ENCODE measurements at regions not wholly inside any gene's neighbourhood (a gene's known extent, or its start where the extent isn't known, plus 50 kb on each side); places are given as distances from the start of the nearest gene placed in this dataset.

GRCh38 chr6:120924214-120924613 lies 410.1 kb downstream of the TBC1D32 start:
- ATAC-seq = no peak

DNA sequence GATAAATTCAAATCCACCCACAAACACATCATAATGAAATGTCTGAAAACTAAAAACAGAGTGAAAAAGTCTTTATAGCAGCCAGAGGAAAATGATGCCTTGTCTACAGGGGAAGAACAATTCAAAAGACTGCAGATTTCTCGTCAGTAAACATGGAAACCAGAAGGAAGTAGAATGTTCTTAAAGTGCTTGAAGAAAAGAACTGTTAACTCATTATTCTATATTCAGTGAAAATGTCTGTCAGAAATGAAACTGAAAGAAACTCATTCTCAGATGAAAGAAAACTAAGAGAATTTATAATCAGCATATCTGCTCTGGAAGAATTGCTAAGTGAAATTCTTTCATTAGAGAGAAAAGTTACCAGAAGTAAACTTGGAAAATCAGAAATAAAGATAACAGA lies 416.1 kb downstream of the TBC1D32 start:
- no peak for ATAC-seq

- ATAC-seq = no peak
Observed at GRCh38 chr6:120916844-120917243, 417.4 kb downstream of the TBC1D32 start.

- ATAC-seq = no peak
Observed at GRCh38 chr6:120913486-120913885, 420.8 kb downstream of the TBC1D32 start.

GRCh38 chr6:120908767-120909166 lies 425.5 kb downstream of the TBC1D32 start:
- ATAC-seq = no peak

DNA sequence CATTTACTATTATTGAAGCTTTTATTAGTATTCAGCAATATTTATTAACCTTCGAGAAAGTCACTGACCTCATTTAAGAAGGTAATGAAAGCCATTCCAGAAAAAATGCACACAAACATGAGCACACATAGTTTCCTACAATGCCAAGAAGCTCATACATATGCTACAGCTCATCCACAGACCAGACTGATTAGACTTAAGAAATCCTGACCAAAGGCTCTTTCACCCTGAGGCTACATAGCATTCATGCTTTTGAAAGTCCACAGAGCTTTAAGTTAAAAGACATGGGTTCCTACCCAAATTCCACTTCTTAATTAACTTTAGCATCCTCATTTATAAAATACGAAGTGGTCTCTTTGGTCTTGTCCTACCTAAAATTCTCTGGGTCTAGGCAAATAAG lies 430.4 kb downstream of the TBC1D32 start:
- ATAC-seq = no peak

- no peak for ATAC-seq
Observed at GRCh38 chr6:120899932-120900331, 434.3 kb downstream of the TBC1D32 start.

- no peak for ATAC-seq
Observed at GRCh38 chr6:120894077-120894476, 440.2 kb downstream of the TBC1D32 start.

- no peak for ATAC-seq
Observed at GRCh38 chr6:120876931-120877330, 457.3 kb downstream of the TBC1D32 start.

DNA sequence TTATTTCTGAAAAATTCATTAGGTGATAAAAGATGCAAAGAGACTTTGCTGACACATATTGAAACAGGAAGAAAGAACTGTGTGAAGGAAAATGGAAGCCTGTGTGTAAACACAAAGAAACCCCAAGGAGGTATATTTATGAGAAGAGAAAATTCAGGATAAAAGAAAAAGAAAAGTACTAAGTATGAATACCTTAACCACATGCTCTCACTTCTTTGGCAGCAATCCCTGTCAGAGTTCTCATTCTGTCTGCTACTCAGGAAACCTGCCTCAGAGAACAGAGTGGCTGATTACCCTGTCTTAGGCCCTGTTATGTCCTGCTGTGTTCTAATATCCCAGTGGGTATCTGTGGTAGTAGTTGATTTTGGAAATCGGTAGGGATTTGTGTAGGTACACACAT lies 457.9 kb downstream of the TBC1D32 start:
- ATAC-seq = no peak

- ATAC-seq = no peak
Observed at GRCh38 chr6:120875900-120876299, 458.4 kb downstream of the TBC1D32 start.

DNA sequence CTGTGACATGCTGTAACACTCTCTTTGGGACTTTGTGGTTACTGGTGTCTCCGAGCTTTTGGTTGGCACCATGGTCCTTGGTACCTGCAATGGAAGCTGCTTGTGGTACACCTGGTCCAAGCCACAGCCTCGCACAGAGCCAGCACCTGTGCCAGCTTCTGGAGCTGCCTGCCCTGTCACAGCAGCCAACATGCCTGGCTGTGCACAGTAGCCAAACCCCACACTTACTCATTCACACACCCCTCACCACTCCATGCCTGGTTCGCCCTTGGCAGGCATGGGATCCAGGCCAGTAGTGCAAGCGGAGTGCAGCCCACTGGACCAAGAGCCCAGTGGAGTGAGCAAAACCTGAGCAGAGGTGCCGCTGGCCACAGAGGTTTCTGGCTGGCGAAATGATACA lies 459.9 kb downstream of the TBC1D32 start:
- no peak for ATAC-seq

DNA sequence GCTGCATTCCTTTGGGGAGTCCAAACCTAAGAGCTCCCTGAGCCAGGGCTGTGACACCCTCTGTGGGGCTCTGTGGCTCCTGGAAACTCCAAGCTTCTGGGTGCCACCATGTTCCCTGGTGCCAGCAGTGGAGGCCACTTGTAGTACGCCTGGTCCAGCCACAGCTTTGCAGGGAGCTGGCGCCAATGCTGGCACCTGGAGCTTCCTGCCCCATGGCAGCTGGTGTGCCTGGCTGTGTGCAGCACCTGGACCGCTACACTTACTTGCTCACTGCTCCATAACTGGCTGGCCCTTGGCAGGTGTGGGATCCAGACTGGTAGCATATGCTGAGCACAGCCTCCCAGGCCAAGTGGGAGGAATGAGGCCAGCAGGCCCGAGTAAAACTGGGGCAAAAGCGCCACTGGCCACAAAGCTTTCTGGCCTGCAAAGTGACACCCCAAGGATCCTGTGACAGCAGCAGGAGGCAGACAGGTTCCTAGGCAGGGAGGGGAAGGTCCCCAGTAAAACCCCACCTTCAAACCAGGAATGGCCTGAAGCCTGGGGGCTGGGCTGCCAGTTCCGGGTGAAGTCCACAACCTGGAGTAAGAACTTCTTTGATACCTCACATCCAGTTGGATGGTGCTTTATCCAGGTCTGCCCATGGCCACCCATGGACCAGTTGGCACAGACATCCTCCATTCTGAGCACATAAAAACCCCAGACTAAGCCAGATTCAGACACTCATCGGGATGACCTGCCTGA lies 461.0 kb downstream of the TBC1D32 start:
- ATAC-seq = no peak

DNA sequence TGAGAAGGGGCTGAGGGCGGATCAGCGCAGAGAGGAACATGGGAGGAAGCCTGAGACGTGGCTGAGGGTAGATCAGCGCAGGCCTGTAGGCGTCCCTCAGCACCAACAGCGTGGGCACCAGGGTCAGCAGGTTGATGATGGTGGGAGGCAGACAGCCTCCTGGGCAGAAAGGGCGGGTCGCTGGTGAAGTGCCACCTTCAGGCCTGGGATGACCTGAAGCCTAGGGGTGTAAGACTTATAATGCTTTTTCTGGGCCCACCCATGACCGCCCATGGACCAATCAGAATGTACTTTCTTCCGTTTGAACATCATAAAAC lies 462.1 kb downstream of the TBC1D32 start:
- no peak for ATAC-seq

GRCh38 chr6:120871416-120872261 lies 462.6 kb downstream of the TBC1D32 start:
- no peak for ATAC-seq

DNA sequence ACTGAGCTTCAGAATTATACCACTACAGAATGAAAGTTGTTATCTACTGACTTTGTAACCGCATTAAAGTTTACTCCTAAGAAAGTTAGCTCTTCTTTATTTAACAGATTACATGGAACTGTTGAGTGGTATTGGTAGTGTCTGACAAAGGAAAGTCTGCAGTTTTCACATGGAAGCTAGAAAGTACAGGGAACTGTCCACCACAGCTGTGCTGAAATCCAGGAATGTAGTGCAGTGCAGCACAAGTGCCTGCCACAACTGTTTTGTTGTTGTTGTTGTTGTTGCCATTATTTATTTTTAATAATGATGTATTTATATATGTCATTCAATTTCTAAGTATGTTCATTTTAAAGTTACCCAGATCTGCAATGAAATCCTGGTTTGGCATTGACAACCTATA lies 464.9 kb downstream of the TBC1D32 start:
- no peak for ATAC-seq

DNA sequence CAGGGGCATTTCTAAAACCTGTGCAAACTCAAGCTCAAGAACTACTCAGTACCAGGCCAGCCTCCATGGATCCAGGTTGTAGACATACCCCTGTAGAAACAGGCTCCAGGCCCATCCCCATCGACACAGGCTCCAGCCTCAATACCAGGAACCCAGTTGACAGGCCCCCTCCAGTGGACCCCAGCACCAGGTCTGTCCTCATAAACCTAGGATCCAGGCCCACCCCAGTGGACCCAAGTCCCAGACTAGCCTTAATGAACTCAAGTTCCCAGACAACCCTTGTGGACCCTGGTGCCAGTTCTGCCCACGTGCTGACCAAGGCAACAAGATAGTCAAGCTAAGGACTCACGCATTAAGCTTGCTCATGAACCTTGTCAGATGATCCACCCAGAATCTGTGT lies 476.9 kb downstream of the TBC1D32 start:
- ATAC-seq = no peak

GRCh38 chr6:120854583-120854982 lies 479.7 kb downstream of the TBC1D32 start:
- no peak for ATAC-seq

DNA sequence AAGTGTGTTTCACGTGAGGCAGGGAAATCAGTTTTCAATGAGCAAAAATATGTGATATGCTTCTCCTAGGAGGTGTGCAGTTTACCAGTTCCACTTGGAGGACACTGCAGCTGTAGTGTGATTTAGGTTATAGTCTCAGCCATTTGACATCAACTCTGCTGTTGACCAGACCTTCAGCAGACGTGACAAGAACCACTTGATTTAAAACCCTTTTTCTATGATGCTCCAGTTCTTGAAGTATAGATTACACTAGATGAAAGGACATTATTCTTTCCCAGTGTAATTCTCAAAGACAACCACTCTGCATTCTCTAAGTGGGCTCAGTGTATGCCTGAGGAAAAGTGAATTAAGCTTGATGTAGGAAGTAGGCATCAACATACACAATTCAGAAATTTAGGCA lies 480.8 kb downstream of the TBC1D32 start:
- ATAC-seq = no peak

GRCh38 chr6:120852293-120852849 lies 481.9 kb downstream of the TBC1D32 start:
- no peak for ATAC-seq

DNA sequence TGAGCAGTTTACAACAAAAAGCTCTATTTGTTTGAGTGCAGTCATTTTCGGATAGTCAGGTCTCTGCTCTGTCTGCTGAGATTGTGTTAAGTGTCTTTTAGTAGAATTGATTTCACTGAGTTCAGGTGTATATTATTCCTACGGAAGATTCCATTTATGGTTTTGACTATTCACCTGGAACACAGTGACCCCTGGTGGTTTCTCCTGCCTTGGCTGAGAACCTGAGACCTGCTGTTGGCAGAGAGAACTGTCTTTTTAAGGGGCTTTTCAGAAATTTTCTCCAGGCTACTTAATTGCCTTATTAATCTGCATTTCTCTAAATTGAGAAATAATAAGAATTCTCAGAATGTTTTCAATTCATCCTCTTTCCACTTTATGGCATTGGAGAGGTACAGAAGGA lies 508.0 kb downstream of the TBC1D32 start:
- no peak for ATAC-seq

DNA sequence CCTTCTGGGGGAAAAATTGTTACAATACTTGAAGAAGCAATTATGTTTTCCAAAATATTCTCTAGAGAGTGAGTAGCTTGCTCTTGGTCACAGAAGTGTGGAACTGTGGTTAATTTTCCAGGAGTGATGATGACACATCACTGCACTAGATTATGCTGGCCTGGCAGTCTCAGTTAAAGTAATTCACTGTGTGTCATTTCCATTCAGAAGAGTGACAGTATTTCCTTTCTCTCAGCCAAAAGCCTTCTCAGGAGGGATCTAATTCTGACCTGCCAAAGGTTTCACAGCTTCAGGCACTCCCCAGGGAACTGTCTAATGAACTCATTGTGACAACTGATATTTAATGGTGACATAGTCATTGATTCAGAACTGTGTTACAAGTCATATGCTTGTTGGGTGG lies 517.5 kb downstream of the TBC1D32 start:
- no peak for ATAC-seq

DNA sequence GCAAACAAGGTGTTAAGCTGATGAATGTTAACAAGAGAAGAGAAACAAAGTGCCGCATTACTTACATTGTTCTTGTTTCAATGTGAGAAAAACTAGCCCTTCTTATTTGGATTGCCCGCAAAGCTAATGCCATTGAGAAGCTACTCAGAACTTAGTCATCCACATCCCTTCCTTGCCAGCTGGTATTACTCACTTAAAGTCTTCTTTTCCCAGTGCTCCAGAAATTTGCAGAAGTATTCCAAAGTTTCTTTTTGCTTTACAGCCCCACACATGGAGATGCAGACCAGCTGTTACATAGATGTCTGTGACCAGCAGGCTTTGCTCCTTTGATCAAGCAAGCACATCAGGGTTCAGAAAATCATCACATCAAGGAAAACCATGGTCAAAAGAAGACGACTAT lies 529.0 kb downstream of the TBC1D32 start:
- no peak for ATAC-seq

DNA sequence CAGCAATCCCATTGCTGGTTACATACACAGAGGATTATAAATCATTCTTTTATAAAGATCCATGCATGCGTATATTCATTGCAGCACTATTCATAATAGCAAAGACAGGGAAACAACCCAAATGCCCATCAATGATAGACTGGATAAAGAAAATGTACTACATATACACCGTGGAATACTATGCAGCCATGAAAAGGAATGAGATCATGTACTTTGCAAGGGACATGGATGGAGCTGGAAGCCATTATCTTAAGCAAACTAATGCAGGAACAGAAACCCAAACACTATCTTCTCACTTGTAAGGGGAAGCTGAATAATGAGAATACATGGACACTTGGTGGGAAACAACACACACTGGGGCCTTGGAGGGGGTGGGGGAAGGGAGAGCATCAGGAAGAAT lies 529.7 kb downstream of the TBC1D32 start:
- ATAC-seq = no peak

All from activated CD4-positive, CD25-positive, alpha-beta regulatory T cell treated with anti-CD3 and anti-CD28 coated beads, Interleukin-2, amount 50 U/mL, for 24 hours (primary cell).